ENCODE measurements at regions not wholly inside any gene's neighbourhood (a gene's known extent, or its start where the extent isn't known, plus 50 kb on each side); places are given as distances from the start of the nearest gene placed in this dataset.

DNA sequence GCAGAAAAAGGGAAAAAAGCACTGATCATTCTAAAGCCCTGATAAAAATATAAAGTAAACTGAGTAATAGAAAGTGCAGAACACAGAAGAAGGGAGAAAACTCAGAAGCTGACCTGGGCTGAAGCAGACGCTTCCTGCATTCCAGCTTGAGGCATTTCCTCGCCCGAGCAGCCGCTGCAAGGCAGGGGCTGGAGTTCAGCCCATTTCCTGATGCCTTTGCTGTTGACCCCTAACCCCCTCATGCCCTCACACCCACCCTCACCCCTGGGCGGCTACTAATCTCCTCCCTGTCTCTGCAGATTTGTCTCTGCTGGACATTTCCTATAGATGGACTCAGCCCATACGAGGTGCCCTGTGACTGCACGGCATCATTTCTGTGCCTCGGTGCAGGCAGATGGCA lies 227.8 kb downstream of the NPHP4 start:
- Histone ChIP-seq H3K9me3 (no peaks in the 10 kb centered on the region), H3K36me3 (no peaks in the 10 kb centered on the region), H3K4me1 (peaks cover 0 to 1% of the 10 kb centered on the region in 2 donors), H3K4me3 (no peak overlapping the region), H3K27ac (no peak overlapping the region), H3K27me3 (peaks cover 5 to 9% (median 7%) of the 10 kb centered on the region in 3 donors)
- DNase-seq (no peak), ATAC-seq (no peak)
- intact Hi-C loops (cut with DNase I; ENCODE audit: low total_unique reads), result no loop called here
- in situ Hi-C loops (cut with MboI; ENCODE audit: low sequenced_read_pairs in 4 of 4), result no loop called here
- no peak for TF ChIP-seq POLR2A (IDR thresholded peaks at IDR 0.05)
- TF ChIP-seq, protein P1, sequence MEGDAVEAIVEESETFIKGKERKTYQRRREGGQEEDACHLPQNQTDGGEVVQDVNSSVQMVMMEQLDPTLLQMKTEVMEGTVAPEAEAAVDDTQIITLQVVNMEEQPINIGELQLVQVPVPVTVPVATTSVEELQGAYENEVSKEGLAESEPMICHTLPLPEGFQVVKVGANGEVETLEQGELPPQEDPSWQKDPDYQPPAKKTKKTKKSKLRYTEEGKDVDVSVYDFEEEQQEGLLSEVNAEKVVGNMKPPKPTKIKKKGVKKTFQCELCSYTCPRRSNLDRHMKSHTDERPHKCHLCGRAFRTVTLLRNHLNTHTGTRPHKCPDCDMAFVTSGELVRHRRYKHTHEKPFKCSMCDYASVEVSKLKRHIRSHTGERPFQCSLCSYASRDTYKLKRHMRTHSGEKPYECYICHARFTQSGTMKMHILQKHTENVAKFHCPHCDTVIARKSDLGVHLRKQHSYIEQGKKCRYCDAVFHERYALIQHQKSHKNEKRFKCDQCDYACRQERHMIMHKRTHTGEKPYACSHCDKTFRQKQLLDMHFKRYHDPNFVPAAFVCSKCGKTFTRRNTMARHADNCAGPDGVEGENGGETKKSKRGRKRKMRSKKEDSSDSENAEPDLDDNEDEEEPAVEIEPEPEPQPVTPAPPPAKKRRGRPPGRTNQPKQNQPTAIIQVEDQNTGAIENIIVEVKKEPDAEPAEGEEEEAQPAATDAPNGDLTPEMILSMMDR (IDR thresholded peaks at IDR 0.05 in 4 of 5, conservative IDR thresholded peaks at IDR 0.05 in 1 of 5), result no peak

DNA sequence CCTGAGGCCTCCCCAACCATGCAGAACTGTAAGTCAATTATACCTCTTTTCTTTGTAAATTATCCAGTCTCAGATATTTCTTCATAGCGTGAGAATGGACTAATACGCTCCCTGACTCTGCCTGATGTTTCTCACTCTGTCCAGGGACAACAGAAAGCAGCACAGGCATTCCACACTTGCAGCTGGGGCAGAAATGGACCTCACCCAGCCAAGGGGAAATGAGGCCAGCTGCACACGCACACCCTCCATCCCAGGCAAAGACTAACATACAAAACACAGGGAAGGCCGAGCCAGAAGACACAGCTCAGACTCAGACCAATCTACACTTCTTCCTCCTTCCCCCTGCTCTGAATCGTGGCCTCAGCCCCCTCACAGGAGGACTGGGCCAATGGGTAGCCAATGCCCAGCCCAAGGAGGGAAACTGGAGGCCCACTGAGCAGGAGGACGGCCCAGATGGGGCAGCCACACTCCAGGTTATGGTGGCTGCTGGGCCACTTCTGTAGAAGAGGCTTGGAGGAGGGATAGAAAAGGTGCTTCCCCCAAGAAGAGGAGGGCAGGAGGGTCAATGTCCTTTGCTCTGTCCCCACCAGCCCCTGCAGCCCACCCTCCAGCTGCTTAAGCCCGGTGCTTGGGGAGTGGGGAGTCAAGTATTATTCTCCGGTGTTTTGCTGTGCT lies 228.4 kb downstream of the NPHP4 start:
- Histone ChIP-seq H3K36me3 (no peaks in the 10 kb centered on the region), H3K4me1 (no peaks in the 10 kb centered on the region), H3K27ac (no peak overlapping the region), H3K4me3 (no peak overlapping the region), H3K9me3 (no peaks in the 10 kb centered on the region), H3K27me3 (peaks cover 5 to 9% (median 6%) of the 10 kb centered on the region in 3 donors)
- intact Hi-C loops (cut with DNase I; ENCODE audit: low total_unique reads) (no loop called here), in situ Hi-C loops (cut with MboI; ENCODE audit: low sequenced_read_pairs in 4 of 4) (no loop called here)
- DNase-seq, result no peak
- TF ChIP-seq, protein P1 (IDR thresholded peaks at IDR 0.05 in 4 of 5, conservative IDR thresholded peaks at IDR 0.05 in 1 of 5), result no peak
- TF ChIP-seq POLR2A (IDR thresholded peaks at IDR 0.05), result no peak
- no peak for ATAC-seq

DNA sequence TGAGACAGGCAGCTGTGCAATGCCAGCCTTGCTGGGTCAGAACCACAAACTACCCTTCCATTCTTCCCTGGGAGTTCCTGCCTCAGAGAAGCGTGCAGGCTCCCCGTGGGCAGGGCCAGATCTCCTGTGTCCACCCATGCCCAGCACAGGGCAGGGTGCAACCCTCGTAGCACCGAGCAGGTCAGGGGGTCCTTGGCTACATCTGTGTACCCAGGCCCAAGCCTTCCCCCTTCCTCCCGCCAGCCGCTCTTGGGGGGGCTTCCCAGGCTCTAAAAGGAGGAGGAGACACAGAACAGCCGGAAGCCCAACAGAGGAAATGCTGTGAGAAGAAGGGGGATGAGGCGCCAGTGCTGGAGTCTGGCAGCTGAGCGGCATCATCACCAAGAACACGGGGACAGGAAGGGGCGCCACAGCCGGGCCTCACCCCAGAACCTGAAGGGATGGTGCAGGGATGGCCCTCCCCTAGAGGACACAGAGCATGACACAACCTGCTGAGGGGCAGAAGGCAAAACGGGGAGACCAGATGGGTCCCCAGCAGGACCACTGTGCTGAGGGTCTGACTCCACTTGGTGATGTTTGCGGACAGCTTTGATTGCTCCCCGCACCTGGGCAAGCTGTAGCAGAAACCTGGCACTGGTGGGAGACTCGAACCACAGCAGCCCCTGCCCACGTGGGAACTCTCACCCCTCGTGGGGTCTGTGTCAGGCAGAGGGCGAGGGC lies 233.2 kb downstream of the NPHP4 start:
- DNase-seq, result no peak
- Histone ChIP-seq H3K27me3 (peaks cover 0 to 3% (median 0%) of the 10 kb centered on the region in 3 donors), H3K27ac (no peak overlapping the region), H3K9me3 (no peaks in the 10 kb centered on the region), H3K4me1 (no peaks in the 10 kb centered on the region), H3K4me3 (no peak overlapping the region), H3K36me3 (no peaks in the 10 kb centered on the region)
- in situ Hi-C loops (cut with MboI; ENCODE audit: low sequenced_read_pairs in 4 of 4), result no loop called here
- ATAC-seq, result no peak
- TF ChIP-seq, protein P1 (IDR thresholded peaks at IDR 0.05 in 4 of 5, conservative IDR thresholded peaks at IDR 0.05 in 1 of 5), result no peak
- TF ChIP-seq POLR2A (IDR thresholded peaks at IDR 0.05), result no peak
- intact Hi-C loops (cut with DNase I; ENCODE audit: low total_unique reads), result no loop called here

DNA sequence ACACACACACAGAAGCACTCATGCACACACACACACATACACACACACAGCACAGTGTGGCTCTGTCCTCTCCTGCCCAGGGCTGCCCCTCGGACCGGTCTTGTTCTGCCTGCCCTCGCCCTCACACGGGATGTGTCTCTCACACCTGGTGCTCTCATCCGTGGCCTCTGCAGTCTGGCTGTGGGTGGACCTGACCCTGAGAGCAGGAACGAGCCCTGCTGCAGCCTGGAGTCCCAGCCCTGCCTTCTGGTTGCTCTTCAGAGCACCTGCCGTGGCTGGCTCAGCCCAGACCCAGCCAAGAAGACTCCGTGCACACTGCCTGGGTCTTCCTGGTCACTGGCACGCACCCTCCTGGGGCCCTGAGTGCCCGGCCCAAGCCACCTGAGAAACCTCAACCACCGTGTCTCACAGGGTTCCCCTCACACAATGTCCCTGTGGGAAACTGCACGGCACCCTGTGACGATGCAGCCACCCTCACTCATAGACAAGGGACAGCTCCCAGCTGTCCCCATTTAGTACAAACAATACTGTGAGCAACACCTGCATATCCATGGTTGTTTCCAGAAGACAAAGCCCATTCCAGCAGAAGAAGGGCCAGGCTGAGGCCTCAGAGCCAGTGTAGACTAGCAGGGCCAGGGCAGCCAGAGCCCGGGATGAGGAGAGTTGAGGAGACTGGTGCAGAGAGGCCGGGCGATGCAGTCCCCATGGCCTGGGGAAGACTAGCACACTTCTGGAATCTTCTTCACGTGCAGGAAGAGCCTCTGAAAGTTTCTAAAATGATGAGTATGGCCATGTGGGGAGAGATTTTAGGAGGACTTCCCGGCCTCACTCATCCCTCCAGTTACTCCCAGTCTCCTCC lies 234.0 kb downstream of the NPHP4 start:
- Histone ChIP-seq H3K27ac (no peak overlapping the region), H3K27me3 (no peaks in the 10 kb centered on the region), H3K4me1 (no peaks in the 10 kb centered on the region), H3K4me3 (no peak overlapping the region), H3K9me3 (no peaks in the 10 kb centered on the region), H3K36me3 (no peaks in the 10 kb centered on the region)
- in situ Hi-C loops (cut with MboI; ENCODE audit: low sequenced_read_pairs in 4 of 4) (no loop called here), intact Hi-C loops (cut with DNase I; ENCODE audit: low total_unique reads) (no loop called here)
- TF ChIP-seq, protein P1 (IDR thresholded peaks at IDR 0.05 in 4 of 5, conservative IDR thresholded peaks at IDR 0.05 in 1 of 5), result no peak
- TF ChIP-seq POLR2A (IDR thresholded peaks at IDR 0.05), result no peak
- no peak for ATAC-seq
- DNase-seq, result no peak

All from gastrocnemius medialis (tissue), 4 donors.